H9 (cell line): ENCODE measurements at regions not wholly inside any gene's neighbourhood (a gene's known extent, or its start where the extent isn't known, plus 50 kb on each side); places are given as distances from the start of the nearest gene placed in this dataset.
A peak's percentile ranks its signal among the peaks of the same experiment; 100 is the strongest.

ENCODE experiments used
- DNase-seq: peaks from one replicate; pipeline ENCODE4 v3.0.0-alpha.2; 2017
- H2AFZ ChIP-seq: one replicate; pipeline ENCODE4 v1.6.1; 2013; ENCODE audit warnings: mild to moderate bottlenecking, low read length, control low read depth, moderate library complexity
- H2AK5ac ChIP-seq: 2 replicates; pipeline ENCODE4 v1.6.1; 2013; ENCODE audit warnings: low read length, control low read depth, mixed read lengths; ENCODE audit not compliant: insufficient read length
- H2BK120ac ChIP-seq: one replicate; pipeline ENCODE4 v1.6.1; 2013; ENCODE audit warnings: low read depth, mild to moderate bottlenecking, low read length, control low read depth, inconsistent platforms; ENCODE audit not compliant: poor library complexity, severe bottlenecking
- H2BK12ac ChIP-seq: 2 replicates; pipeline ENCODE4 v1.6.1; 2013; ENCODE audit warnings: low read length, control low read depth, mixed read lengths, low read depth; ENCODE audit not compliant: insufficient read length
- H2BK15ac ChIP-seq: 2 replicates; pipeline ENCODE4 v1.6.1; 2013; ENCODE audit warnings: low read depth, low read length, control low read depth
- H2BK20ac ChIP-seq: one replicate; pipeline ENCODE4 v1.6.1; 2013; ENCODE audit warnings: low read depth, mild to moderate bottlenecking, low read length, control low read depth, inconsistent platforms; ENCODE audit not compliant: poor library complexity, severe bottlenecking
- H2BK5ac ChIP-seq: 2 replicates; pipeline ENCODE4 v1.6.1; 2013; ENCODE audit warnings: low read length, control low read depth, mixed read lengths; ENCODE audit not compliant: insufficient read length
- H3K14ac ChIP-seq: 2 replicates; pipeline ENCODE4 v1.6.1; 2013; ENCODE audit warnings: low read length, control low read depth; ENCODE audit not compliant: insufficient read depth
- H3K18ac ChIP-seq: 2 replicates; pipeline ENCODE4 v1.6.1; 2013; ENCODE audit warnings: low read depth, mild to moderate bottlenecking, mixed read lengths, low read length, control low read depth; ENCODE audit not compliant: insufficient read length
- H3K23ac ChIP-seq: 2 replicates; pipeline ENCODE4 v1.6.1; 2013; ENCODE audit warnings: low read length, control low read depth, mixed read lengths, low read depth; ENCODE audit not compliant: insufficient read length
- H3K23me2 ChIP-seq: 2 replicates; pipeline ENCODE4 v1.6.1; 2013; ENCODE audit warnings: low read depth, mild to moderate bottlenecking, mixed read lengths, low read length, control low read depth; ENCODE audit not compliant: insufficient read length, poor library complexity, severe bottlenecking
- H3K27ac ChIP-seq: 2 replicates; pipeline ENCODE4 v1.5.1; 2013; ENCODE audit warnings: low read length, control low read depth, mixed read lengths, low read depth; ENCODE audit not compliant: insufficient read length
- H3K27me3 ChIP-seq: 2 replicates; pipeline ENCODE4 v1.6.1; 2013; ENCODE audit warnings: low read length, control low read depth, inconsistent platforms; ENCODE audit not compliant: insufficient read depth
- H3K4ac ChIP-seq: 2 replicates; pipeline ENCODE4 v1.6.1; 2013; ENCODE audit warnings: low read depth, mild to moderate bottlenecking, control low read depth, inconsistent platforms, low read length, moderate library complexity
- H3K4me1 ChIP-seq: 2 replicates; pipeline ENCODE4 v1.6.1; 2013; ENCODE audit warnings: low read length, control low read depth, inconsistent platforms; ENCODE audit not compliant: insufficient read depth
- H3K4me2 ChIP-seq: 2 replicates; pipeline ENCODE4 v1.6.1; 2013; ENCODE audit warnings: low read length, control low read depth, mixed read lengths; ENCODE audit not compliant: insufficient read length, insufficient read depth
- H3K56ac ChIP-seq: 2 replicates; pipeline ENCODE4 v1.6.1; 2013; ENCODE audit warnings: low read depth, mild to moderate bottlenecking, mixed read lengths, low read length, control low read depth; ENCODE audit not compliant: insufficient read length
- H3K79me1 ChIP-seq: 2 replicates; pipeline ENCODE4 v1.6.1; 2013; ENCODE audit warnings: low read depth, mild to moderate bottlenecking, moderate library complexity, low read length, control low read depth, inconsistent platforms; ENCODE audit not compliant: insufficient read depth, poor library complexity, severe bottlenecking
- H3K79me2 ChIP-seq: 2 replicates; pipeline ENCODE4 v1.6.1; 2013; ENCODE audit warnings: low read length, control low read depth, inconsistent platforms; ENCODE audit not compliant: insufficient read depth
- H3K9ac ChIP-seq: 2 replicates; pipeline ENCODE4 v1.6.1; 2013; ENCODE audit warnings: low read length, control low read depth, mixed read lengths; ENCODE audit not compliant: insufficient read length; ENCODE audit errors: extremely low read depth
- H3K9me3 ChIP-seq: one replicate; pipeline ENCODE4 v1.6.1; 2013; ENCODE audit warnings: low read depth, low read length, inconsistent platforms; ENCODE audit not compliant: control insufficient read depth
- H3T11ph ChIP-seq: one replicate; pipeline ENCODE4 v1.6.1; 2013; ENCODE audit warnings: mild to moderate bottlenecking, low read length, control low read depth, inconsistent platforms
- H4K20me1 ChIP-seq: one replicate; pipeline ENCODE4 v1.6.1; 2013; ENCODE audit not compliant: control insufficient read depth, insufficient read length, insufficient read depth
- H4K5ac ChIP-seq: 2 replicates; pipeline ENCODE4 v1.6.1; 2013; ENCODE audit warnings: low read depth, mild to moderate bottlenecking, mixed read lengths, low read length, control low read depth; ENCODE audit not compliant: insufficient read length
- H4K8ac ChIP-seq: replicated peaks from 2 replicates; pipeline ENCODE4 v1.6.1; 2013; ENCODE audit warnings: low read length, control low read depth, mixed read lengths, low read depth; ENCODE audit not compliant: insufficient read length
- H4K91ac ChIP-seq: 2 replicates; pipeline ENCODE4 v1.6.1; 2013; ENCODE audit warnings: low read depth, mild to moderate bottlenecking, moderate library complexity, mixed read lengths, low read length, control low read depth; ENCODE audit not compliant: insufficient read length
- H3K27ac Mint-ChIP-seq, 3 experiments: 2 replicates in 2 of 3; 3 replicates in 1 of 3; pipeline ENCODE4 v1.8.0; 2020 to 2021; ENCODE audit warnings: mixed read lengths in 3 of 3, mild to moderate bottlenecking in 1 of 3, moderate library complexity in 1 of 3
- H3K27me3 Mint-ChIP-seq: 2 replicates; pipeline ENCODE4 v1.8.0; 2021; ENCODE audit warnings: low read depth, mild to moderate bottlenecking, moderate library complexity, mixed read lengths
- H3K36me3 Mint-ChIP-seq, 3 experiments: 2 replicates in 2 of 3; 3 replicates in 1 of 3; pipeline ENCODE4 v1.8.0; 2020 to 2021; ENCODE audit warnings: low read depth in 3 of 3, mixed read lengths in 3 of 3; ENCODE audit not compliant: insufficient read depth in 1 of 3
- H3K4me1 Mint-ChIP-seq, 2 experiments: 2 replicates each; pipeline ENCODE4 v1.8.0; 2020; ENCODE audit warnings: mixed read lengths in 2 of 2
- H3K4me3 Mint-ChIP-seq, 2 experiments: 2 replicates in 1 of 2; 3 replicates in 1 of 2; pipeline ENCODE4 v1.8.0; 2020 to 2021; ENCODE audit warnings: mild to moderate bottlenecking in 2 of 2, mixed read lengths in 2 of 2, moderate library complexity in 1 of 2
- H3K9me3 Mint-ChIP-seq, 2 experiments: 2 replicates in 1 of 2; 3 replicates in 1 of 2; pipeline ENCODE4 v1.8.0; 2020; ENCODE audit warnings: mild to moderate bottlenecking in 2 of 2, mixed read lengths in 2 of 2, moderate library complexity in 1 of 2
- CTCF ChIP-seq: fragments of 200-600 bp; sonication (generic); conservative IDR thresholded peaks from 3 replicates; pipeline ENCODE4 v1.8.0; 2021; ENCODE audit warnings: antibody characterized with exemption, mild to moderate bottlenecking
- WGBS: extraction: QIAGEN DNeasy Blood & Tissue Kit; methylation state at CpG from one replicate; pipeline ENCODE4 v1.1.7; 2013; ENCODE audit warnings: missing lambda C conversion rate, low lambda C conversion rate, mixed read lengths; ENCODE audit not compliant: insufficient read length; ENCODE audit errors: extremely low coverage; 5-methylcytosine and 5-hydroxymethylcytosine counted together

DNA sequence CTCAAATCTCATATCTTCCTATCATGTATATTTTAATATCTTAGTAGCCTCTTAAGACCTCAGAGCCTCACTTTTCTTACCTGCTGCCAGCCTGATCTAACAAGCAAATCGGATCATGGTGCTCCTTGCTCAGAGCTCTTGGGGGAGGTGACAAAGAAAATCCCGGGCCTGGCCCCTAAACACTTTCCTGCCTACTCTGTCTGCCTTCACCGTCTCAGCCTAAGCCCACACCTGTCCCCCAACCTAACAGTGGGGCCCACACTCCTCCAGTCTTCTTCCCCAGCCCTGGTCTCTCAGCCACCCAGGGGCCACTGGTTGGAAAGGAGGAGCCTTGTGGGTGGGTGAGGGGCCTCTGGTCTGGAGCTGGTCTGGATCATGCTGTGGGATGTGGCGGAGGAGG lies 207.3 kb downstream of the HAUS1 start:
- no peak overlapping the region for H3K4me2 ChIP-seq
- no peaks in the 10 kb centered on the region for H3K79me2 ChIP-seq
- no peaks in the 10 kb centered on the region for H3K9me3 ChIP-seq
- no peak for DNase-seq
- H2BK120ac ChIP-seq: no peak overlapping the region
- H2BK5ac ChIP-seq: no peak overlapping the region
- no peak overlapping the region for H4K8ac ChIP-seq
- no peaks in the 10 kb centered on the region for H3K27me3 ChIP-seq
- peaks cover under 1 to 9% of the 10 kb centered on the region in 2 experiments; a peak in 4 of 5 replicates for H3K9me3 Mint-ChIP-seq
- H2AK5ac ChIP-seq: no peak overlapping the region
- no peak for TF ChIP-seq CTCF
- no peak overlapping the region for H3K4me3 Mint-ChIP-seq
- no peak overlapping the region for H3K23ac ChIP-seq
- no peaks in the 10 kb centered on the region for H4K20me1 ChIP-seq
- H3K56ac ChIP-seq: no peak overlapping the region
- no peak overlapping the region for H3K9ac ChIP-seq
- H3K23me2 ChIP-seq: no peaks in the 10 kb centered on the region
- H2BK20ac ChIP-seq: no peak overlapping the region
- no CpG with 5 or more reads among the region's 4 CpGs for WGBS
- no peak overlapping the region for H2BK12ac ChIP-seq
- no peaks in the 10 kb centered on the region; the same call in 1 of the 2 replicates for H3K4me1 ChIP-seq
- H3T11ph ChIP-seq: no peak overlapping the region
- peak overlapping the region in 1 of 3 experiments; percentile 33; a peak in 1 of 7 replicates for H3K27ac Mint-ChIP-seq
- H3K27ac ChIP-seq: no peak overlapping the region
- H3K79me1 ChIP-seq: no peaks in the 10 kb centered on the region
- peaks cover 0 to 3% (median under 1%) of the 10 kb centered on the region in 3 experiments; a peak in 1 of 7 replicates for H3K36me3 Mint-ChIP-seq
- H3K14ac ChIP-seq: no peak overlapping the region; the same call in 1 of the 2 replicates
- H3K4ac ChIP-seq: no peak overlapping the region
- H2AFZ ChIP-seq: no peak overlapping the region
- H3K27me3 Mint-ChIP-seq: peaks cover 7% of the 10 kb centered on the region
- peaks cover 14 to 21% of the 10 kb centered on the region in 2 experiments for H3K4me1 Mint-ChIP-seq
- no peak overlapping the region for H2BK15ac ChIP-seq
- no peak overlapping the region for H4K5ac ChIP-seq
- H3K18ac ChIP-seq: no peak overlapping the region
- no peak overlapping the region for H4K91ac ChIP-seq
